HEK293T (cell line): ENCODE measurements at regions not wholly inside any gene's neighbourhood (a gene's known extent, or its start where the extent isn't known, plus 50 kb on each side); places are given as distances from the start of the nearest gene placed in this dataset.
"Not testable (repeated sequence)": the region's sequence is repeated elsewhere in the genome, so short reads cannot be mapped to it uniquely, and the experiment has no call there.

Source experiments
- CTCF ChIA-PET: fragments of 350-600 bp; formaldehyde crosslinking; extraction: SDS; loops from one replicate; lab custom pipeline; 2021; ENCODE audit warnings: antibody characterized with exemption, inconsistent platforms; lab: Yijun Ruan, JAX
- POLR2A ChIA-PET: fragments of 350-600 bp; formaldehyde crosslinking; extraction: SDS; loops from one replicate; lab custom pipeline; 2020; ENCODE audit warnings: antibody characterized with exemption, inconsistent platforms; lab: Yijun Ruan, JAX
- DNase-seq: peaks from one replicate; pipeline ENCODE4 v3.0.0; 2012; ENCODE audit warnings: mixed read lengths; ENCODE audit errors: extremely low spot score
- ARNT ChIP-seq: fragments of 450-650 bp; IDR thresholded peaks from 2 replicates; pipeline ENCODE4 v1.6.1; 2017; ENCODE audit warnings: mild to moderate bottlenecking
- BHLHE40 ChIP-seq: fragments of 450-650 bp; IDR thresholded peaks from 2 replicates; pipeline ENCODE4 v1.6.1; 2016; ENCODE audit warnings: mild to moderate bottlenecking, moderate library complexity, borderline replicate concordance
- CTBP1 ChIP-seq: fragments of 450-650 bp; IDR thresholded peaks from 2 replicates; pipeline ENCODE4 v1.6.1; 2016; ENCODE audit warnings: borderline replicate concordance
- ELF4 ChIP-seq: fragments of 450-650 bp; IDR thresholded peaks from 2 replicates; pipeline ENCODE4 v1.6.1; 2017; ENCODE audit warnings: antibody characterized with exemption
- FOXA1 ChIP-seq: fragments of 450-650 bp; IDR thresholded peaks from 2 replicates; pipeline ENCODE4 v1.6.1; 2016; ENCODE audit warnings: mild to moderate bottlenecking
- FOXK2 ChIP-seq: fragments of 450-650 bp; IDR thresholded peaks from 2 replicates; pipeline ENCODE4 v1.6.1; 2016; ENCODE audit warnings: mild to moderate bottlenecking
- FOXM1 ChIP-seq: fragments of 450-650 bp; IDR thresholded peaks from 2 replicates; pipeline ENCODE4 v1.6.1; 2017; ENCODE audit warnings: mild to moderate bottlenecking, borderline replicate concordance
- HDGF ChIP-seq: fragments of 450-650 bp; IDR thresholded peaks from 2 replicates; pipeline ENCODE4 v1.6.1; 2017; ENCODE audit warnings: antibody characterized with exemption, borderline replicate concordance
- L3MBTL2 ChIP-seq: fragments of 450-650 bp; conservative IDR thresholded peaks from 2 replicates; pipeline ENCODE4 v1.6.1; 2016; ENCODE audit warnings: mild to moderate bottlenecking
- LEF1 ChIP-seq: fragments of 450-650 bp; IDR thresholded peaks from 2 replicates; pipeline ENCODE4 v1.6.1; 2017; ENCODE audit warnings: mild to moderate bottlenecking, borderline replicate concordance
- NFRKB ChIP-seq: fragments of 450-650 bp; IDR thresholded peaks from 2 replicates; pipeline ENCODE4 v1.6.1; 2016; ENCODE audit warnings: mild to moderate bottlenecking, moderate library complexity
- SP1 ChIP-seq: fragments of 450-650 bp; IDR thresholded peaks from 2 replicates; pipeline ENCODE4 v1.6.1; 2017
- SUZ12 ChIP-seq: fragments of 450-650 bp; IDR thresholded peaks from 2 replicates; pipeline ENCODE4 v1.6.1; 2016; ENCODE audit warnings: mild to moderate bottlenecking
- TARDBP ChIP-seq: fragments of 450-650 bp; IDR thresholded peaks from 2 replicates; pipeline ENCODE4 v1.6.1; 2016
- ZNF384 ChIP-seq: fragments of 450-650 bp; IDR thresholded peaks from 2 replicates; pipeline ENCODE4 v1.6.1; 2016
- TF ChIP-seq, protein P1 (sequence below): fragments of 450-650 bp; IDR thresholded peaks from 2 replicates; pipeline ENCODE4 v1.6.1; 2016

DNA sequence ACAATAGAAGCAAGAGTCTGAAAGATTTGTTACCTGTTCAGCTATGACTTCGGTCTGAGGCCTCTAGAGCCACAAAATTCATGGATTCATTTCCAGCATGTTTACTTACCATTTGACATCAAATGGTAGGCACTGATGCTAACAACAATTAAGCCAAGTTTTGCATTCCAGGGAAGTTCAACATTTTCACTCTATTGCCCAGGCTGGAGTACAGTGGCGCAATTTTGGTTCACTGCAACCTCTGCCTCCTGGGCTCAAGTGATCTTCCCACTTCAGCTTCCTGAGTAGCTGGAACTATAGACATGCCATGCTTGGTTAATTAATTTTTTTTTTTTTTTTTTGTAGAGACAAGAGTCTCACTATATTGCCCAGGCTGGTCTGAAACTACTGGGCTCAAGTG, 114.1 kb upstream of the SGK1 start:
- TF ChIP-seq, protein P1, sequence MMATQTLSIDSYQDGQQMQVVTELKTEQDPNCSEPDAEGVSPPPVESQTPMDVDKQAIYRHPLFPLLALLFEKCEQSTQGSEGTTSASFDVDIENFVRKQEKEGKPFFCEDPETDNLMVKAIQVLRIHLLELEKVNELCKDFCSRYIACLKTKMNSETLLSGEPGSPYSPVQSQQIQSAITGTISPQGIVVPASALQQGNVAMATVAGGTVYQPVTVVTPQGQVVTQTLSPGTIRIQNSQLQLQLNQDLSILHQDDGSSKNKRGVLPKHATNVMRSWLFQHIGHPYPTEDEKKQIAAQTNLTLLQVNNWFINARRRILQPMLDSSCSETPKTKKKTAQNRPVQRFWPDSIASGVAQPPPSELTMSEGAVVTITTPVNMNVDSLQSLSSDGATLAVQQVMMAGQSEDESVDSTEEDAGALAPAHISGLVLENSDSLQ: no peak
- TF ChIP-seq FOXA1 (no peak), ELF4 (no peak), FOXK2 (no peak), SP1 (no peak), NFRKB (no peak)
- no peak for DNase-seq
- ChIA-PET POLR2A (no interaction called here), CTCF (no interaction called here)

DNA sequence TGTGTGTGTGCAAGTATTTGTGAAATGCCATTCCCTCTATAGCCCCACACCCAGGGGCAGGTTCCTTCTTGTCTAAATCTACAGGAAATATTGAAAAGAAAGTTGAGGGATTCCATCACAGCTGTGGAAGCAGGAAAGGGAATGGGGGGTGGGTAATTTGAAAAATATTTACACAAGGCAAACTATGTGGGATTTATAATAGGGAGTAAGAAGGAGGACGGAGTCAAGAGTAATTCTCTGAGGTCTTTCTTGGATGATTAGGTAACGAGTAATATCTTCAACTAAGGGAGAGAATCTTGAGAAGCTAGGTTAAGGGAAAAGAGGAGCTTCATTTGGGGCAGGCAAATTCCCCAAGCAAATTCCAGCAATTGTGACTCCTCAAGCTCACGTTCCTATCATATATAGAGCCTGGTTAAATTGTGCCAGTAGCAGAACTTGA, 113.5 kb upstream of the SGK1 start:
- ChIA-PET CTCF (no interaction called here), POLR2A (no interaction called here)
- DNase-seq: no peak
- TF ChIP-seq HDGF: no peak
- TF ChIP-seq NFRKB: no peak
- no peak for TF ChIP-seq FOXM1
- no peak for TF ChIP-seq SP1
- no peak for TF ChIP-seq LEF1
- no peak for TF ChIP-seq ELF4
- no peak for TF ChIP-seq TARDBP
- no peak for TF ChIP-seq BHLHE40
- no peak for TF ChIP-seq CTBP1
- no peak for TF ChIP-seq L3MBTL2
- TF ChIP-seq FOXK2: no peak
- no peak for TF ChIP-seq SUZ12
- TF ChIP-seq ARNT: no peak
- TF ChIP-seq ZNF384: no peak
- TF ChIP-seq, protein P1: no peak
- no peak for TF ChIP-seq FOXA1

DNA sequence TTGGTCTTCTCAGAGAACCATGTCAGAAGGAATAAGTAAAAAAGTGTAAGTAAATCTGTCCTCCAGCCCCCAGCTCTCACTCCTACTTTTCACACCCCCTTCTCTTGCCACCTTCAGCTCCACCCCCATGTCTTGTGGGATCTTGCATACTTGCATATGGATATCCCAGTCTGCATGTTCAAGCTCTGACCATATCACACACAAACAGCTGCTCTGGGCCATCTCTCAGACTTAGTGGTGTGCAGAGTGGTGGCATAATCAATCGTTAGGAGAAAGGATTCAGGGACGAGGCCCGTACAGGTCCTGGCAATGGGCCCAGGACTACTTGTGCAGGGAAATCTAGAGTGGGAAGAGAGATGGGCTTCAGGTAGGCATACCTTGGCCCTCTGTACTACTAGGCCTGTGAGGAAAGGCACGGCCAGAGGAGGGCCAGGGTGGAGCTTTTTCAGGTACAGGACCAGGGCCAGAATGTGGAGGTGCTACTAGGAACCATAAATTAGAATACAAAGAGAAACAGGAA, 112.0 kb upstream of the SGK1 start:
- CTCF ChIA-PET: no interaction called here
- TF ChIP-seq HDGF (no peak), ELF4 (no peak), FOXA1 (no peak), L3MBTL2 (no peak), LEF1 (no peak), TARDBP (no peak)
- DNase-seq: no peak
- POLR2A ChIA-PET: no interaction called here

DNA sequence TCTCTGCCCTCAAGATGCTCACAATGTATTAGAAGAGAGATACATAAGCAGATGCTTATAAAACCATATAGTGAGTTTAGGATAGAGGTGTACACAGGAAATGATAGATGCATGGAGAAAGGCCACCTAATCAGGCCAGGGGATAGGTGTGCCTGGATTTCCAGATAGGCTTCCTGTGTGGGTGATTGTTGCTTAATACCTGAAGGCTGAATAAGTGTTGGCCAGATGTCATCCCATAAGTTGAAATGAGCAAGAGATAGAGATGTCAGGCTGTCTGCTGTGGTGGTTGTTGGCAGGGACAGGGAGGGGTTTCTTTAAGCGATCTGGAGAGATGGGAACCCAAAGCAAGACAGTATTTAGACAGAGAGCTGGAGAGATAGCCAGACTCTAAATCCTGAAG, 109.8 kb upstream of the SGK1 start:
- CTCF ChIA-PET: no interaction called here
- POLR2A ChIA-PET: no interaction called here
- no peak for DNase-seq
- no peak for TF ChIP-seq LEF1
- TF ChIP-seq SUZ12: no peak
- TF ChIP-seq, protein P1: no peak
- TF ChIP-seq ZNF384: no peak
- no peak for TF ChIP-seq TARDBP
- no peak for TF ChIP-seq ELF4
- TF ChIP-seq L3MBTL2: no peak
- no peak for TF ChIP-seq ARNT
- no peak for TF ChIP-seq FOXM1
- no peak for TF ChIP-seq SP1

DNA sequence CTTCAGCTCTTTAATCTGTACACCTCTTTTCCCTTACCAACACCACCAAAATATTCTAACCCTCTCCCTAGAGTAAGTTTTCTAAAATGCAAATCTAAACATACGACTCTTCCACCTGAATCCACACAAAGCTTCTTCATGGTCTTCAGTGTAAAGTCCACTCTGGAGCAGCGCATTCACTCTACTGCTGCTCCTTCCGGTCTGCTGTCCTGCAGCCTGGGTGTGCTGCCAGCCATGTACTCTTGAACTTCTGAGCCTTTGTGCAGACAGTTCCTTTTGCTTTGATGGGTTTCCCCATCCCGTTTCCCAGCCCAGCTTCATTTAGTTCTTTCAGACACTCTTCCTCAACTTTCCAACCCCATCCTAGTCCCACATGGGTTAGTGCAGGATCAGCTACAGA, 108.7 kb upstream of the SGK1 start:
- no peak for DNase-seq
- ChIA-PET POLR2A (no interaction called here), CTCF (no interaction called here)
- TF ChIP-seq ELF4 (no peak), SUZ12 (no peak), SP1 (no peak), FOXA1 (no peak), HDGF (no peak), NFRKB (no peak), BHLHE40 (no peak), L3MBTL2 (no peak), LEF1 (no peak), CTBP1 (no peak), ARNT (no peak), FOXK2 (no peak), FOXM1 (no peak), ZNF384 (no peak), TARDBP (no peak)
- TF ChIP-seq, protein P1: no peak

DNA sequence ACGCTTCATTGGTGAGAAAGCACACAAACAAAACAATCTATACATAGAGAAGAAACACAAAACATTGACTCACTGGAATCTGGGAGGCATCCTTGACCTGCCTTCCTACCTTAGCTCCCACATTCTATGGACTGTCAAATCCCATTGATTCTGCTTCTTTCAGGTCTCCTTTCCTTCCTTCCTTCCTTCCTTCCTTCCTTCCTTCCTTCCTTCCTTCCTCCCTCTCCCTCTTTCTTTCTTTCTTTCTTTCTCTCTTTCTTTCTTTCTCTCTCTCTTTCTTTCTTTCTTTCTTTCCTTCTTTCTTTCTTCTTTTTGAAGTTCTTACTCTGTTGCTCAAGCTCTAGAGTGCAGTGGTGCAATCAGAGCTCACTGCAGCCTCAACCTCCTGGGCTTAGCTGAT, 108.0 kb upstream of the SGK1 start:
- DNase-seq, POLR2A ChIA-PET: not testable (repeated sequence)
- CTCF ChIA-PET: interaction anchor here (0.9 kb wide), 1 partner anchor 215 kb away, joined by 3 read pairs; no protein-coding TSS in a partner anchor
